GM19372 (cell line): ENCODE measurements at regions not wholly inside any gene's neighbourhood (a gene's known extent, or its start where the extent isn't known, plus 50 kb on each side); places are given as distances from the start of the nearest gene placed in this dataset.

Source experiments
- ATAC-seq: cut with Tn5 transposase; IDR thresholded peaks from one replicate; pipeline ENCODE4 v1.9.1; 2021; ENCODE audit warnings: mild to moderate bottlenecking, low read depth, moderate library complexity; ENCODE audit not compliant: unreplicated experiment

- ATAC-seq = no peak
Observed at GRCh38 chr2:236861196-236861875, 224.4 kb upstream of the COPS8 start.

GRCh38 chr2:236861944-236862343 is 223.7 kb upstream of the COPS8 start:
- no peak for ATAC-seq

- ATAC-seq = no peak
Observed at GRCh38 chr2:236862526-236862925, 223.2 kb upstream of the COPS8 start.

- no peak for ATAC-seq
Observed at GRCh38 chr2:236862961-236863728, 222.5 kb upstream of the COPS8 start.

GRCh38 chr2:236863729-236864126 is 222.0 kb upstream of the COPS8 start:
- no peak for ATAC-seq

GRCh38 chr2:236865052-236865451 is 220.6 kb upstream of the COPS8 start:
- no peak for ATAC-seq

- no peak for ATAC-seq
Observed at GRCh38 chr2:236866542-236867340, 218.9 kb upstream of the COPS8 start.

GRCh38 chr2:236867441-236868260 is 218.0 kb upstream of the COPS8 start:
- ATAC-seq = no peak

GRCh38 chr2:236870370-236870769 is 215.3 kb upstream of the COPS8 start:
- ATAC-seq = no peak

GRCh38 chr2:236871500-236872001 is 214.1 kb upstream of the COPS8 start:
- no peak for ATAC-seq

GRCh38 chr2:236872015-236872414 is 213.7 kb upstream of the COPS8 start:
- ATAC-seq = no peak

- ATAC-seq = no peak
Observed at GRCh38 chr2:236872981-236873380, 212.7 kb upstream of the COPS8 start.

GRCh38 chr2:236873636-236874035 is 212.1 kb upstream of the COPS8 start:
- ATAC-seq = no peak

GRCh38 chr2:236874866-236875481 is 210.7 kb upstream of the COPS8 start:
- no peak for ATAC-seq

GRCh38 chr2:236875906-236876505 is 209.7 kb upstream of the COPS8 start:
- ATAC-seq = no peak

- ATAC-seq = no peak
Observed at GRCh38 chr2:236876642-236877041, 209.0 kb upstream of the COPS8 start.

GRCh38 chr2:236877972-236878371 is 207.7 kb upstream of the COPS8 start:
- no peak for ATAC-seq

GRCh38 chr2:236879416-236879963 is 206.2 kb upstream of the COPS8 start:
- ATAC-seq = no peak

- ATAC-seq = no peak
Observed at GRCh38 chr2:236882074-236882473, 203.6 kb upstream of the COPS8 start.
